Kidney (tissue), 13 donors: ENCODE measurements at regions not wholly inside any gene's neighbourhood (a gene's known extent, or its start where the extent isn't known, plus 50 kb on each side); places are given as distances from the start of the nearest gene placed in this dataset.

ENCODE experiments used
- DNase-seq, 5 donors: peaks; one replicate each; pipeline ENCODE4 v3.0.0-alpha.2; 2013 to 2020
- FAIRE-seq: peaks from 2 replicates; lab custom pipeline; 2012; peaks lifted over from hg19 to GRCh38; lab: Jason Lieb, UNC
- H3K27ac ChIP-seq, 2 donors: one replicate each; pipeline ENCODE4 v1.7.0; 2013; ENCODE audit warnings: low read depth in 2 of 2, low read length in 2 of 2, inconsistent platforms in 1 of 2
- H3K27me3 ChIP-seq: one replicate; pipeline ENCODE4 v1.7.1; 2013; ENCODE audit warnings: low read length, inconsistent platforms; ENCODE audit not compliant: control insufficient read depth, insufficient read depth
- H3K36me3 ChIP-seq, 3 donors: one replicate each; pipeline versions ENCODE4 v1.7.0 to v1.7.1; 2013; ENCODE audit warnings: low read length in 3 of 3, control low read depth in 1 of 3, inconsistent platforms in 1 of 3; ENCODE audit not compliant: insufficient read depth in 3 of 3, control insufficient read depth in 2 of 3
- H3K4me1 ChIP-seq, 3 donors: one replicate each; pipeline versions ENCODE4 v1.7.0 to v1.7.1; 2013; ENCODE audit warnings: low read length in 3 of 3, inconsistent platforms in 1 of 3, low read depth in 1 of 3; ENCODE audit not compliant: control insufficient read depth in 2 of 3, insufficient read depth in 2 of 3
- H3K4me3 ChIP-seq, 3 donors: one replicate each; pipeline versions ENCODE4 v1.7.0 to v1.8.1; 2013; ENCODE audit warnings: low read length in 3 of 3, control low read depth in 1 of 3, inconsistent platforms in 1 of 3
- H3K9ac ChIP-seq, 3 donors: one replicate each; pipeline versions ENCODE4 v1.7.0 to v1.7.1; 2013; ENCODE audit warnings: low read length in 3 of 3, control low read depth in 1 of 3, inconsistent platforms in 1 of 3
- H3K9me3 ChIP-seq, 3 donors: one replicate each; pipeline versions ENCODE4 v1.7.0 to v1.7.1; 2013; ENCODE audit warnings: low read length in 3 of 3, control low read depth in 1 of 3, inconsistent platforms in 1 of 3; ENCODE audit not compliant: control insufficient read depth in 2 of 3, insufficient read depth in 1 of 3
- CTCF ChIP-seq: IDR thresholded peaks from 3 replicates; pipeline ENCODE4 v1.5.1; 2012; ENCODE audit warnings: mild to moderate bottlenecking, moderate library complexity, borderline replicate concordance; ENCODE audit not compliant: insufficient read depth; ENCODE audit errors: extremely low read depth
- intact Hi-C: fragments of 100-400 bp; cut with DNase I; formaldehyde crosslinking; loops from one replicate; pipeline ENCODE4 v1.11.1; 2022
- donor health status: control.
- donor health status: control.
- donor health status: control.
- donor health status: control.
- donor health status: control.
- donor health status: DM: yes; HTN: yes; CAD: no.
- donor health status: Normal renal cell carcinoma (clear cell type).

- H3K9ac ChIP-seq, result no peak overlapping the region
- peaks cover 0 to 8% (median 0%) of the 10 kb centered on the region in 3 donors for H3K4me1 ChIP-seq
- FAIRE-seq (no peak), DNase-seq (peak in 1 of 5 donors; percentile 75)
- H3K9me3 ChIP-seq, result no peaks in the 10 kb centered on the region
- H3K4me3 ChIP-seq, result no peak overlapping the region
- H3K27ac ChIP-seq, result no peak overlapping the region
- no peak for TF ChIP-seq CTCF
- intact Hi-C loops, result no loop called here
- H3K36me3 ChIP-seq, result no peaks in the 10 kb centered on the region
- no peaks in the 10 kb centered on the region for H3K27me3 ChIP-seq
Observed at GRCh38 chr1:234760303-234760723, 150.3 kb upstream of the IRF2BP2 start.

GRCh38 chr1:234759888-234760287 lies 149.9 kb upstream of the IRF2BP2 start:
- no peak overlapping the region for H3K4me3 ChIP-seq
- FAIRE-seq (no peak), DNase-seq (no peak)
- intact Hi-C loops, result no loop called here
- H3K9me3 ChIP-seq, result no peaks in the 10 kb centered on the region
- H3K27ac ChIP-seq, result no peak overlapping the region
- H3K4me1 ChIP-seq, result peaks cover 0 to 8% (median 0%) of the 10 kb centered on the region in 3 donors
- H3K9ac ChIP-seq, result no peak overlapping the region
- no peaks in the 10 kb centered on the region for H3K36me3 ChIP-seq
- H3K27me3 ChIP-seq, result no peaks in the 10 kb centered on the region
- no peak for TF ChIP-seq CTCF

DNA sequence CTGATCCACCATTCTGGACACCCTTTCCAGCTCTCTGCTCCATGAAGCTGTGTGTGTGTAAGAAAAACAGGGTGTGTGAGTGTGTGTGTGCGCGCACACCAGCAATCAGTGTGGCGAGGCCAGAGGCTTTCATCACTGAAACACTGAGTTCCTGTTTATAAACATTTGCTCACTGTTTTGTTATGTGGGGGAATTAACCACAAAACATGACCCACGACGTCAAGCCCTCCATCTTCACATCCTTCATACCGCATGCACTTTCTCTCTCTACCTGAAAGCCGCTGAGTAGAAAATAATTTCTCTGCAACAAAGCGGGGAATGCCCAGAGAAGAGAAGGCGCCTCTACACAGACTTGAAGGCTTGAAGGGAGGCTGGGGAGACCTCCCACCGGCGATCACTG lies 148.9 kb upstream of the IRF2BP2 start:
- no peak for TF ChIP-seq CTCF
- Histone ChIP-seq H3K4me1 (peaks cover 0 to 8% (median 0%) of the 10 kb centered on the region in 3 donors), H3K9me3 (no peaks in the 10 kb centered on the region), H3K36me3 (no peaks in the 10 kb centered on the region), H3K9ac (no peak overlapping the region), H3K27me3 (no peaks in the 10 kb centered on the region), H3K27ac (no peak overlapping the region), H3K4me3 (no peak overlapping the region)
- intact Hi-C loops, result no loop called here
- FAIRE-seq (no peak), DNase-seq (no peak)

- no peak for DNase-seq
- Histone ChIP-seq H3K4me1 (peaks cover 0 to 8% (median 0%) of the 10 kb centered on the region in 3 donors), H3K36me3 (no peaks in the 10 kb centered on the region), H3K9ac (no peak overlapping the region), H3K27me3 (no peaks in the 10 kb centered on the region), H3K9me3 (no peaks in the 10 kb centered on the region), H3K27ac (no peak overlapping the region), H3K4me3 (no peak overlapping the region)
- intact Hi-C loops, result no loop called here
- no peak for TF ChIP-seq CTCF
- FAIRE-seq, result no peak
Observed at GRCh38 chr1:234756857-234757256, 146.9 kb upstream of the IRF2BP2 start.
